NCI-H2081 (cell line): ENCODE measurements at regions not wholly inside any gene's neighbourhood (a gene's known extent, or its start where the extent isn't known, plus 50 kb on each side); places are given as distances from the start of the nearest gene placed in this dataset.
"Not testable (repeated sequence)": the region's sequence is repeated elsewhere in the genome, so short reads cannot be mapped to it uniquely, and the experiment has no call there.

Experiments
- DNase-seq, 2 experiments: peaks; one replicate each; lab custom pipeline; 2025; lab: John Stamatoyannopoulos, UW

DNA sequence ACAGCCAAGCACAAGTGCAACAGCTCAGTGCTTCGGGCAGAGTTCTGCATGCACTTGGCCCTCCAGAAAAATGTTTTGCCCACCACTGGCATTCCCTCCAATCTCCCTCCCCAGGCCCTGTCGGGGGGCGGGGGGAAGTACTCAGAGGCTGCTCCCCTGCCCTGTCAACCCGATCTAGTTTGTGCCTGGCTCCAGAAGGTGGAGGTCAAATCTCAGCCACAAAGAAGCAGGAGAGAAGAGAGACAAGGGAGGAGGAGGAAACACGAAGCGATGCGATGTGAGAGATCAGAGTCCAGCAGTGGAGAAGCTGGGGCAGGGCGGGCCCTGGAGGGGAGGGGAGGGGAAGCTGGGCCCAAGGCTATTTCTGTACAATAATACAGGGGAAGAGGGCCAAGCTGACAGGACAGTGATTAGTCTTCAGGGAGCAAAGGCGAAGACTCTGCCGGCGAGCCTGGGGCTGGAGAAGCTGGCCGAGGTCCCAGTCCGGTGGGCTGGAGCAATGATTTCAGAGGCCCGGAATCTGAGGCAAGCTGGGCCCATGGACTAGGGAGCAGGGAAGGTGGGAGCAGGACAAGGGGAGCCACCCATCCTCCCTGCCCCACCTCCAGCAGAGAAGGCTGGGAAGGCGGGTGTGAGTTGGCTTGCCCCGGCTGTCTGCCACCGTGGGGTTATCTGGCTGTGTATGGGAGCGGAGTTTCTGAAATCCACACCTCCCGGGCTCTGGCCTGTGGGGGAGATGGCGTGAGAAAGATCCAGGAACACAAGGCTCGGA is 167.1 kb downstream of the EFNB1 start:
- no peak for DNase-seq

DNA sequence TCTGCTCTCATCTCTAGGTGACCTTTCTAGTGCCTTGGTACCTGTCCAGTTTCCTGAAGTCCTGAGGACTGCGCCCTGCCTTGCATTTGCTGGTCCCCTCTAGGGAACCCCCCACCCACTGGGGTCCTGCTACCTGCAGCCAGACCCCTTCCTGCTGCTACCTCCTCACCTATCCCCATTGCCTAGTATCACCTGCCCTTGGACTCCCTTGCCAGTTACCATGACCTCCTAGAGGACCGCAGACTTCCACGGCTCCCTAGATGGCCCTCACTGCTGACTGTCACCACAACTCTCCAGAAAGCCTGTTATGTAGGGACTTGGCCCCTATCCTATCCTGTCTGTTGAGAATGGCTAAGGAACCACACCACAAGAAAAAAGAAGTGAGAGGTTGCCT is 166.6 kb downstream of the EFNB1 start:
- DNase-seq: no peak

DNA sequence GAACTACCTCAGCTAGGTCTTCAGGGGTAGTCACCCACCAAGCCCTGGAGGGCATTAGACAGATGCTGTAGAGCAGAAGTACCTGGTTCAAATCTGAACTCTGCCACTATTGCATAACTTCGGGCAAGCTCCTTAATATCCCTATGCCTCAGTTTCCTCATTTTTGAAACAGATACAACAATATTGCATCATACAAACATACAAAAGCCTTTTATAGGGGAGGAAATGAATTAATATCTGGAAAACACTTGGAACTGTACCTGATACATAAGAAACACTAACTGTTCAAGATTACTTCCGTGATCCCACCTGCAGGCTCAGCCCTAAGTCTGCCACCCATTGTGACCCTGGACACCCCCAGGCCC is 166.1 kb downstream of the EFNB1 start:
- no peak for DNase-seq

DNA sequence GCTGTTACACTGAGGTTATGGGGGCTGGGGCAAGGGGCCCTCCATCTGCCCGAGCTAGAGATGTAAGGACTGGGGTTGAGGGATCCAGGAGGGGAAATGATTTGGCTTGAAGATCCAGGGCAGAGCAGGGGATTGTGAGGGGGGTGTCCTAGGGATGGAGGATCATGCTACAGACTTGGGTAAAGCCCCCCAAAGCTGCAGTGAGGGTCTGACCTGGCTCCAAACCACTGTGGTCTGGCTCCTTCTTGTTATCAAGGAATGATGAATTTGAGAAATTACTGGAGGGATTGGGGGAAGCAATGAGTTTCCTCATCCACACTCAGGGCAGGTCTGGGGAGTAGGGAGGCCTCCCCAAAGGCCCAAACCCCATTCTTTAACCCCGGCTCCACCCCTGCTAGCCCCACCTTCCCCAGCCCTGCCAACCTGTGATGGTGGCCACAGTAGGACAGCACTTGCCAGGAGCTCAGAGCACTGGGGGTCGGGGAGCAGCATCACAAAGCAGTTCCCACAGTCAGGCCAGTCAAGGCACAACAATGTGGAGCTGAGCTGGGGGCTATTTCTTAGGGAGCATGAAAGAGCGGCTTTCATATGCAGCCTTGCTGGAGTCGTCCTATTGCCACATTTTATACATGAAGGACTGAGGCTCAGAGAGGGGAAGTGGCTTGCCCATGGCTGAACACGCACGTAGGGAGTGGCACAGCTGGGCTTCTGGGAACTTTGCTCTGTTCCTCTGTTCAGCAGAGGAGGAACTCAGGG is 165.5 kb downstream of the EFNB1 start:
- no peak for DNase-seq

DNA sequence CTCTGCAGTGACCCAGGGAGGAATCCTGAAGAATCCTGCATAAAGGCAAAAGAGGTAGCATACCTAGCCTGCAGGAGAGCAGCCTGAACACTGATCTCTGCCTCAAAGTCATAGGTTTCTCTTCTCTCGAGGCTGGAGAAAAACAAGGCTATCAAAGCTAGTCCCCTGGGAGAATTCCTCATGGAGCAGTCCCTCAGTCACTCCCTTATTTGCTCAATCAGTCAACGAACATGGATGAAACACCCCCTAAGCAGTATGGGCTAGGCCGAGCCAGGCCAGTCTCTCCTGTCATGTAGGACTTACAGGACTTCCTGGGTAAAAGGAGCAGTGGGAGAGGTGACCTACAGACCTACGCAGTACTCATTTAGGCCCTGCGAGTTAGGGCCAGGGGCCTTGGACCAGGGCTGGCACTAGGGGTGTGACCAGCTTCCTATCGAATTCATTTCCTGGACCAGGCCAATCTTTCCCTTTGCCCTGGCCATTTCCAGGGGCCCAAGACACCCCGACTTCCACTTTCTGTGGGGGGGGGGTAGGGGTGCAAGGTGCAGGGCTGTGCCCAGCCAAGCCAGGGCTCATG is 164.1 kb downstream of the EFNB1 start:
- no peak for DNase-seq

DNA sequence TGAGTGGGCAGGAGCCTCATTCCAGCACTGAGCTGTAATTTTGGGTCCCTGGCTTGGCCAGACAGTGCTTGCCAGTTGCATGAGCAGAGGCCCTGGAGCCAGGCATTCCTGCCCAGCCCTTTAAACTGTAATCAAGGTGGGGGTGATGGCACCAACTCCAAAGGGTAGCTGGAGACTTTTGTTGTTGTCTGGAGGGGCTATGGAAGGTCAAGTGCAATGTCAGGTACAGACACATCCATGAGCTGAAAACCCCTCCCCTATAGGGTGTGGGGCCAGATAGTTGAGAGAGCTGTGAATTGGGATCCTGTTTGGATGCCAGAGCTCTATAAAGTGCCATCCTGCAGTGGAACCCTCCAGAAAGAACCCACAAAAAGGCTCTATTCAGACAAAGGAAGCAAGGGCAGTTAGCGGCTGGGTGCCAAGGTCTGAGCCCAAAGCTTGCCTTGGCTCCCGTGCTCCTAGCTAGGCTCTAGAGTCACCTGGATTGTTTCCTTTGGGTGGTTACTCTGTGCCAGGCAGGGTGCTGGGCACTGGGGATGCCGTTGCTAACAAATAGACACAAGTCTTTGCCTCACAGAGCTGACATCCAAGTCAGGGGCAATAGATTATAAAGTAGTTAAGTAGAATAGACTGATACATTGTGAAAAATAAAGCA is 163.0 kb downstream of the EFNB1 start:
- DNase-seq: no peak

DNA sequence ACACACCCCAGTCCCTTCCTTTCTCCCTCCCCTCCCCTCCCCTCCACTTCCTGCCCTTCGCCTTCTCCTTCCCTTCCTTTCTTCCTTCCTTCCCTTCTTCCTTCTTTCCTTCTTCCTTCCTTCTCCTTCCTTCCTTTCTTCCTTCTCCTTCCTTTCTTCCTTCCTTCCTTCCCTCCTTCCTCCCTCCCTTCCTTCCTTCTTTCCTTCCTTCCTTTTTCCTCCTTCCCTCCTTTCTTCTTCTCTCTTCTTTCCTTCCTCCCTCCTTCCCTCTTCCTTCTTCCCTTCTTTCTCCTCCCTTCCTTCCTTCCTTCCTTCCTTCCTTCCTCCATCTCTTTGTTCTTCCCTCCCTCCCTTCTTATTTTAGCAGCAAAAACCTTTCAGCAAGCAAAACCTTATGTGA is 162.1 kb downstream of the EFNB1 start:
- no peak for DNase-seq

DNA sequence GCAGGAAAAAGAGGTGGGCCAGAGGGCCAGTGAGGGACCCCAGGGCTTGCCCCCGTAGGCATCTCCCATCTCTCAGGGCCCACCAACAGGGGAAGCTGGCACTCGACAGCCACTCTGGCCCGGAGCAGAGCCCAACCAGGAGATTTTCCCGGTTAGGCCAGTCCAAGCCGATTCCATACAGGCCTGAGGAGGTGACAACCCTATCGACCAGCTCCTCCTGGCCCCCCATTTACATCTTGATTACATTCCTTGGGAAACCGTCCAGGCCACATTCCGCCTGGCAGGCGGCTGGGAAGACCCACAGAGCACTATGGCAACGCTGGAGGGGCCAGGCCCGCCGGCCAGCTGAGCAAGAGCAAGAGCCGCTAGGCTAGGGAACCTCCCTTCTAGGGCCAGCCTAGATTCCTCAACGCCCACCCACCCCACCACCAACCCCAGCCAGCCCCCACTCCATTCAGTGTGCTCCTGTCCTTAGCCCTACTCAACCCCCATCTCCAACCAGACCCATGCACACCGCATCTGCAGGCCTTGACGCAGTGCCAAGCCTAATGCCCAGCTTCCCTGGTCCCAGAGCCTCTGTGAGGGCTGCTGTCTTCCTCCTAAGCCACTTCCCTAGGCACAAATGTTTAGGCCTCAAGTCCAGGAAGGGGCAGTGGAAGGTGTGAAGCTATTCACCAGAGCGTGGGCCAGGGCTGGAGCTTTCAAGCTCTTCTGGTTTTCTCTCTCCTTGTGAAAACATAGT is 161.2 kb downstream of the EFNB1 start:
- no peak for DNase-seq

DNA sequence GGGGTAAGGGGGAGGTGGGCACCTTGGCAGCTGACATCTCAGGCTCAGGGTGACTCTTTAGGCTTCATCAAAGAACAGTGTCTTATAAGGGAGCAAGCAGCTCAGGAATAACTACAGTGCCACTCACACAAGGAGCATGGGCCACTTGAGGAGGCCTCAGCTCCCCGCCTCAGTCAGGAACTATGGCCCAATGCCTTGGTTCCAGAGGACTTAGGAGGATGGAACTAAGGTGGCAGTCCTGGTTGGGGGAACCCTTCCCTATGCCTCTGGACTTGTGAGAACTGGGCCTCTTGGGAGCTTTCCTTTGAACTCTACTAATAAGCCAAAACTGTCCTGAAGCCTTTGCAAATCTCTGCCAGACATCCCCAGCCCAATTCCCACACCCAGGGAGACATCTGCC is 160.6 kb downstream of the EFNB1 start:
- no peak for DNase-seq

DNA sequence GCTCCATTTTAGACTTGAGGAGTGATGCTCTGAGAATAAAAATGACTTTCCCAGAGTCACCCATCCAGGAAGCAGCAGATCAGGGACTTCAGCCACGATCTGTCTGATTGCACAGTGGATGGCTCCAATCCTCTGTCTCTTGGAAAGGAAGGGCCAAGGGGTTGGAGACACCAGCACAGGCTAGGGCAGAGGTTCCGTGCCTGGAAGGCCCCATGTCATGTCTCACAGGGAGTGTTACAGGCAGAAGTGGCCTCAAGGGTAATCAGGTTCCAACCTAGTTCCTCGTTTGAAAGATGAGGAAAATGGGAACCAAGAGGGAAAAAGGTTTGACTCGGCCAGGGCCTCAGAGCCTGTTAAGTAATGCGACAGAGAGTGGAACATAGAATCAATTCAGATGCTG is 160.0 kb downstream of the EFNB1 start:
- no peak for DNase-seq

DNA sequence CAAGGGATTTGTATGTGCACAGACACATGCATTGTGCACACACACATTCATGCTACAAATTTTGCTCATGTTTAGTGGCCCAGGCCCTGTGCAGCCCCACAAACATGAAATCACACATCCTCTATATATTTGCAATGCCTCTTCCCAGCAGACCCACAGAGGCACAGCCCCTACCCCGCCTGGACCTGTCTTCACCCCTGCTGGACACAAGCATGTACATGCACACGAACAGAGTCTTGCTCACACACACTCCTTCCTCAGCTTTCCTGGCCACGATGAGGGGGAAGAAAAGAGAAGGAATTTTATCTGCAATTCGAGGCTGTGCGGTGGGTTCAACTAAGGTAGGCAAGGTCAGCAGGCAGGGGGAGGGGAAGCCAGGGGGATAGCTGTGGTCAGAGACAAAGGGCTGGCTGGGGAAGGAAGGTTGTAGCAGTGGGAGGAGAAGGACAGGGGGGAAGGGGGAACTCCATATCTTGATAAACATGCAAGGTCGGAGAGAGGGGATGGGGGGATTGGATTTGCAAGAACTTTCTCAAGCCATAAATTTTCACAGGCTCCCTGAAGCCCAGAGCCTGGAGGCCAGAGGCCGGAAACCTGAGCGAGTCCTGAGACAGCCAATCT is 156.4 kb downstream of the EFNB1 start:
- DNase-seq: no peak

DNA sequence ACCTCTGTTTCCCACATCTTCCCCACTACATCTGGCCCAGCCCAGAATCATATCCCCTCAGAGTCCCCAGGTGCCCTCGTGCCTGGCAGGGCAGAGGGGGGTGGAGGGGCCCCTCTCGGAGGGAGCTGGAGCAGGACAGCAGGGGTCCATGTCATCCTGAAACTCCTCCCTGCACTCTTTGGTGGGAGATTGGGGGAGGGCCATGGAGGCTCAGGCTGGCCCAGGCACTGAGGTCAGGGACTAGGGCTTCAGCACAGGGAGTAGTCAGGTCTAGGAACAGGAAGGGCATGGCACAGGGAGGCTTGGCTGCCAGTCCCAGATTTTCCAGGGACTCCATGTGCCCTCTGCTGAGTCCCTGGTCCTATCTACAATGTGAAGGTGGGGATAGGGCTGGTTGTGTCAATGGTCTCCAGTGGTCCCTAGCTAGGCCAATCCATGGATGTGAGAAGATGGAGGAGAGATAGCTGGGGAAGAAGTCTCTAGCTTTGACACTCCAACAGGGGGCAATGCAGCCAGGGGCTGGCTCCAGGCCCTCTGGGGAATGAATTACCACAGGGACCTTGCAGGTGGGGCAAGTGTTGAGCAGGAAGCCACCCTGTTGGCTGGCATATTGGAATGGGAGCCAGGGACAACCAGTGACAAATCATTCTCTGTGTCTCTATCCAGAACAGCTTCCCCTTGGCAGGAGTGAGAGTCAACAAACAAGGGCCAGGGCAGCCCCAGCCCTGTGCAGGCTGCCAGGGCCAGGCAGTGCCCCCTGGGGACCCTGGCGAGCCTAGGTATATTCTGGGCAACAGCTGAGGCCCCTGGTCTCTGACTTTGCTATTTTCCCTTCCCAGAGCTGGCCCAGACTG is 154.4 kb downstream of the EFNB1 start:
- DNase-seq: no peak

DNA sequence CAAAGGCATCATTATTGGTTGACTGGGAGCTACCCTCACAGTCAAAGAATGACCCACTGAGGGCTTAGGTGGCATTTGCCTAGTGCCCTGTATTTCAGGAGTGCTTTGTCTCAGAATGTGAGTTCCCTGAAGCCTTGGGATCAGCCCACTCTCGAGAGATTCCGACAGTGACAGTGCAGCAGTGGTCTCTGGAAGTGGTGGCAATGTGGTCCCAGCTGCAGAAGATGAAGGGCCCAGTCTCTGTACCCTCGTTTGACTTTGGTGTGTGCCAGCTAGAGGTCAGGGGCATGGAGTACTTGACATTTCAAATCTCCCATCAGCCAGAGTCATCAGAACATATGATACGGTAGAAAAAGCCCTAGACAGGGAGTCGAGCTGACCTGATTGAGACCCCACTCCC is 153.7 kb downstream of the EFNB1 start:
- DNase-seq: no peak

DNA sequence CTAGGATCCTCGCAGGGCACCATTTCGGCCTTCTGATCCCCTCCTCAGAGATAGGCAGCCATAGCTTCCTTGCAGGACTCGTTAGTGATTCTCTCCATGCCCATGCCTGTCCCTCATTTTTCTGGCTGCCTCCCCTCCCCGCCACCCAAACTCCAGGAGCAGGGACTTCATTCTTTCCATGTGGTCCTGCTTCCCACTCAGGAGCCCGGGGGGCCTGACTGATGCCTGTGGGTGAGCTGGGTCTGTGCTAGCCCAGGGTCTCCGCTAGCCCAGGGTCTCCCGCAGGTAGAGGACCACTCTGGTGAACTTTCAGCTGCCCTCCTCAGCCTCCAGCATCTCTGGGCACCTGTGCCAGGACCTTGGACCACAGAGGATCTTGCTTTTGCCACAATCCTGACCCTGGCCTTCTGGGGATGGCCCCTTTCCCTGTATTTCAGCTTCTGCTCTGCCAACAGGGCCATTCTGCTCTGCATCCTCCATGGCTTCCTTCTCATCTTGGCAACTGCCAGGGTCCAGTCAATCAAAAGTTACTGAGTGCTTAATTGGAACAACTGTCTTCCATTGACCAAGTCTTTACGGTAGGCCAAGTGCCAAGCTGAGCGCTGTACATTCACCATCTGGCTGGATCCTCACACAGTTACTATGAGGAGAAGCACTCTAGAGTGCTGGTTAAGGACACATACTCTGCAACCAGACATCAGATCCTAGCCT is 152.2 kb downstream of the EFNB1 start:
- DNase-seq: no peak

DNA sequence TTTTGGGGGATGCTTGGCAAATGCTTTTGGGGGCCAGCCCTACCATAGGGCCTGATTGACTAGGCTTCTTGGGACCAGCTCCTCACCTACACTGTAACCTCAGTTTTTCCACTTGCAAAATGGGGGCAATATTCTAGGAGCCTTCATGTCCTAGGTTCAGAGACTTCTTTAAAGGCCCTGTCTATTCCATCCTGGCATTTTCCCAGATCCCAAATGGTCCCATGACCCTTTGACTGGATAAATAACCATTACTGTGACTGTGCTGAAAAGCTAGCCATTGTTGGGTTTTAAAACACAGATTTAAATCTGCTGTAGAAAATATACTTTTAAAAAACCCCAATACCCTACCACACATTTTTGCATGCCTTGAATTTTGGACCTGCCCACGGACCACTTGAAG is 149.8 kb downstream of the EFNB1 start:
- no peak for DNase-seq

DNA sequence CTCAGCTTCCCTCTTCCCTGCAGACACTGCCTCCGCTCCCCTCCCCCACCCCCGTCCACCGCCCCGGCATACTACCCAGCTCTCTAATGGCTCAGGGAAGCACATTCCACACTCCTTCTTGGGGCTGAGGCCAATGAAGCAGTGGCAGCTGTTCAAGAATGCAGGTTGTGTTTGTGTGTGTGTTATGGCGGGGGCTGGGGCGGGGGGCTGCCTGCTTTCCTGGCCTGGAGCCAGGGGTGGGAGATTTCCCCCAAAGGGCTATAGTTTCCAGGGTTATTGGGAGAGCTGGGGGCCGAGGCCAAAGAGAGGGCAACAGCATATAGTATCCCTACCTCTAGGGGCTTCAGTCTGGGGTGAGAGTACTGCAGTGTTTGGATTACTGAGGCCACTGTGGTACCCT is 149.4 kb downstream of the EFNB1 start:
- DNase-seq: no peak

DNA sequence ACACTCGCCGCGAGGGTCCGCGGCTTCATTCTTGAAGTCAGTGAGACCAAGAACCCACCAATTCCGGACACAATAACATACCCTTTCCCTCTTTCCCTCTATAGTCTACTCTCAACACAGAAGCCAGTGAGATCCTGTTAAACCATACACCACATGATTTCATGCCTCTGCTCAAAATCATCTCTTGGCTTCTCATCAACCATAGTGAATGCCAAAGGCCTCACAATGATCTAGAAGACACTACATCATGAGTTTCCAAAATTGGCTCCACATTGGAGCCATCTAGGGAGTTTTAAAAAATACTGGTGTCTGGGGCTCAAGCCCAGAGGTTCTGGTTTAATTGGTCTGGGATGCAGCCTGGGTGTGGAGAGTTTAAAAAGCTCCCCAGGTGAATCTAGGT is 124.5 kb downstream of the EFNB1 start:
- no peak for DNase-seq

DNA sequence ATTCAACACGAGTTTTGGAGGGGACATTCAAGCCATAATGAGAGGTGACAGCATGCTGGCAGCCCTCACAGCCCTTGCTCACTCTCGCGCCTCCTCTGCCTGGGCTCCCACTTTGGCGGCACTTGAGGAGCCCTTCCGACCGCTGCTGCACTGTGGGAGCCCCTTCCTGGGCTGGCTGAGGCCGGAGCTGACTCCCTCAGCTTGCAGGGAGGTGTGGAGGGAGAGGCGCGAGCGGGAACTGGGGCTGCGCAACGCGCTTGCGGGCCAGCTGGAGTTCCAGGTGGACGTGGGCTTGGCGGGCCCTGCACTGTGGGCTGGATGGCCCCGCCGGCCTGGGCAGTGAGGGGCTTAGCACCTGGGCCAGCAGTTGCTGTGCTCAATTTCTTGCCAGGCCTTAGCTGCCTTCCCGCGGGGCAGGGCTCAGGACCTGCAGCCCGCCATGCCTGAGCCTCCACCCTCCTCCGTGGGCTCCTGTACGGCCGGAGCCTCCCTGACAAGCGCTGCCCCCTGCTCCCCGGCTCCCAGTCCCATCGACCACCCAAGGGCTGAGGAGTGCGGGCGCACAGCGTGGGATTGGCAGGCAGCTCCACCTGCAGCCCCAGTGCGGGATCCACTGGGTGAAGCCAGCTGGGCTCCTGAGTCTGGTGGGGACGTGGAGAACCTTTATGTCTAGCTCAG is 123.3 kb downstream of the EFNB1 start:
- DNase-seq: not testable (repeated sequence)

DNA sequence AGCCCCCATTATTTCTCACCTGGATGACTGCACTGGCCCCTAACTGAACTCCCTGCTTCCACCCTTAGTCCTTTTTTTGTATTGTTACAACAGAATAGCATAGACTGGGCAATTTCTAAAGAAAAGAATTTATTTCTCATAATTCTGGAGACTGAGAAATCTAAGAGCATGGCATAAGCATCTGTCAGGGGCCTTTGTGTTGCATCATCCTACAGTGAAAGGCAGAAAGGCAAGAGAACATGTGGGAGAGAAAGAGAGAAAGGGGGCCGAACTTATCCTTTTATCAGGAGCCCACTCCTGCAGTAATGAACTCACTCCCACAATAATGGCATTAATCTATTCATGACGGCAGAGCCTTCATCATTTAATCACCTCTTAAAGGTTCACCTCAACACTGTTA is 122.1 kb downstream of the EFNB1 start:
- no peak for DNase-seq
